ENCODE measurements at regions not wholly inside any gene's neighbourhood (a gene's known extent, or its start where the extent isn't known, plus 50 kb on each side); places are given as distances from the start of the nearest gene placed in this dataset.

DNA sequence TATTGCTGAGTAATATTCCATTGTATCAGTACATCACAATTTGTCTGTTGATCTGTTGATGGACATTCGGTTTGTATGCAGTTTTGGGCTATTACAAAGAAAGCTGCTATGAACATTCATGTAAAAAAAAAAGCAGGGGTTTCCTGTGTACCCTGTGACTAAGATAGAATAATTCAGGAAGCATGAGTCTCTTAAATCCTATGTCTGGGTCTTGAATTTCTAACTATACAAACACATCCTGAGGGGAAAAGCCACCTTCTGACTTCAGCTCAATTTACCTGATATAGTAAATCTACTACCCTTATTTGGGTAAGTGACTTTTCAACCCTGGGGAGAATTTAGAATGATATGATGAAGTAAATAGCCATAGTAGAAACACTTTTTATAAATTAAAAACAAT is 94.6 kb upstream of the FUNDC1 start:
- TF ChIP-seq, protein P1, sequence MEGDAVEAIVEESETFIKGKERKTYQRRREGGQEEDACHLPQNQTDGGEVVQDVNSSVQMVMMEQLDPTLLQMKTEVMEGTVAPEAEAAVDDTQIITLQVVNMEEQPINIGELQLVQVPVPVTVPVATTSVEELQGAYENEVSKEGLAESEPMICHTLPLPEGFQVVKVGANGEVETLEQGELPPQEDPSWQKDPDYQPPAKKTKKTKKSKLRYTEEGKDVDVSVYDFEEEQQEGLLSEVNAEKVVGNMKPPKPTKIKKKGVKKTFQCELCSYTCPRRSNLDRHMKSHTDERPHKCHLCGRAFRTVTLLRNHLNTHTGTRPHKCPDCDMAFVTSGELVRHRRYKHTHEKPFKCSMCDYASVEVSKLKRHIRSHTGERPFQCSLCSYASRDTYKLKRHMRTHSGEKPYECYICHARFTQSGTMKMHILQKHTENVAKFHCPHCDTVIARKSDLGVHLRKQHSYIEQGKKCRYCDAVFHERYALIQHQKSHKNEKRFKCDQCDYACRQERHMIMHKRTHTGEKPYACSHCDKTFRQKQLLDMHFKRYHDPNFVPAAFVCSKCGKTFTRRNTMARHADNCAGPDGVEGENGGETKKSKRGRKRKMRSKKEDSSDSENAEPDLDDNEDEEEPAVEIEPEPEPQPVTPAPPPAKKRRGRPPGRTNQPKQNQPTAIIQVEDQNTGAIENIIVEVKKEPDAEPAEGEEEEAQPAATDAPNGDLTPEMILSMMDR (IDR thresholded peaks at IDR 0.05): no peak
- TF ChIP-seq EP300 (IDR thresholded peaks at IDR 0.05; ENCODE audit: low read depth): no peak
